A549 (cell line): ENCODE measurements at regions not wholly inside any gene's neighbourhood (a gene's known extent, or its start where the extent isn't known, plus 50 kb on each side); places are given as distances from the start of the nearest gene placed in this dataset.

Source experiments
- CTCF ChIP-seq: fragments of >200 bp; sonication (Bioruptor Twin); formaldehyde crosslinking; IDR thresholded peaks from 3 replicates; pipeline ENCODE4 v1.5.1; 2016
- EP300 ChIP-seq, 2 experiments: fragments of >200 bp; sonication (Bioruptor Twin); formaldehyde crosslinking; IDR thresholded peaks; 2 replicates in 1 of 2; 3 replicates in 1 of 2; pipeline ENCODE4 v1.6.1; 2016 to 2017
- HOXB13 ChIP-seq: fragments of 250-450 bp; sonication (Bioruptor Pico); IDR thresholded peaks from 2 replicates; pipeline ENCODE4 v1.5.0; 2020; ENCODE audit warnings: low read depth, mild to moderate bottlenecking, moderate library complexity
- MAX ChIP-seq: IDR thresholded peaks from 2 replicates; pipeline ENCODE4 v1.6.1; 2012
- MAZ ChIP-seq: fragments of 150-350 bp; IDR thresholded peaks from 2 replicates; pipeline ENCODE4 v1.6.1; 2014; ENCODE audit warnings: antibody characterized with exemption, low read depth, low read length, borderline replicate concordance
- MYC ChIP-seq: IDR thresholded peaks from 2 replicates; pipeline ENCODE4 v1.6.1; 2012; ENCODE audit warnings: mild to moderate bottlenecking, inconsistent platforms, low read length, improper control_type of control experiment, borderline replicate concordance
- POLR2A ChIP-seq: IDR thresholded peaks from 2 replicates; pipeline ENCODE4 v1.6.1; 2012; ENCODE audit warnings: mild to moderate bottlenecking, low read length
- POLR2AphosphoS2 ChIP-seq: conservative IDR thresholded peaks from 2 replicates; pipeline ENCODE4 v1.6.1; 2012; ENCODE audit warnings: low read length, improper control_type of control experiment, inconsistent platforms
- ZC3H11A ChIP-seq: fragments of 450-650 bp; IDR thresholded peaks from 2 replicates; pipeline ENCODE4 v1.6.1; 2014; ENCODE audit warnings: antibody characterized with exemption, mild to moderate bottlenecking
- ZSCAN20 ChIP-seq: fragments of 250-450 bp; sonication (Bioruptor Pico); IDR thresholded peaks from 2 replicates; pipeline ENCODE4 v1.8.0; 2022; ENCODE audit warnings: mild to moderate bottlenecking, moderate library complexity

- no peak for TF ChIP-seq ZSCAN20 (CRISPR knock-in tag)
- TF ChIP-seq CTCF = no peak
- TF ChIP-seq MAZ = no peak
- TF ChIP-seq HOXB13 (CRISPR knock-in tag) = no peak
- TF ChIP-seq POLR2A = no peak
- TF ChIP-seq ZC3H11A = no peak
- TF ChIP-seq MAX = no peak
- no peak for TF ChIP-seq MYC
- no peak for TF ChIP-seq POLR2AphosphoS2
- no peak for TF ChIP-seq EP300 (IDR thresholded peaks at IDR 0.05)
Measured at GRCh38 chr10:33434933-33435332, 100.5 kb upstream of the NRP1 start.
